GM12891 (cell line): ENCODE measurements at regions not wholly inside any gene's neighbourhood (a gene's known extent, or its start where the extent isn't known, plus 50 kb on each side); places are given as distances from the start of the nearest gene placed in this dataset.

Source experiments
- DNase-seq: peaks from one replicate; pipeline ENCODE4 v3.0.0; 2011; ENCODE audit warnings: low spot score; ENCODE audit not compliant: insufficient read length
- FAIRE-seq: peaks from 2 replicates; lab custom pipeline; 2011; peaks lifted over from hg19 to GRCh38; lab: Jason Lieb, UNC
- PAX5 ChIP-seq: IDR thresholded peaks from 2 replicates; pipeline ENCODE4 v1.6.1; 2011; ENCODE audit warnings: low read length, moderate library complexity, mild to moderate bottlenecking; ENCODE audit not compliant: insufficient read depth, severe bottlenecking
- POLR2A ChIP-seq: IDR thresholded peaks from 2 replicates; pipeline ENCODE4 v1.6.1; 2011; ENCODE audit warnings: low read depth, low read length, control low read depth
- POLR2AphosphoS5 ChIP-seq: IDR thresholded peaks from 2 replicates; pipeline ENCODE4 v1.6.1; 2011; ENCODE audit warnings: low read depth, low read length, control low read depth
- POU2F2 ChIP-seq: IDR thresholded peaks from 2 replicates; pipeline ENCODE4 v1.6.1; 2011; ENCODE audit warnings: low read depth, mild to moderate bottlenecking, control low read depth, low read length, moderate library complexity
- SPI1 ChIP-seq: IDR thresholded peaks from 2 replicates; pipeline ENCODE4 v1.6.1; 2011; ENCODE audit warnings: low read depth, low read length, control low read depth
- TAF1 ChIP-seq: IDR thresholded peaks from 2 replicates; pipeline ENCODE4 v1.6.1; 2011; ENCODE audit warnings: low read depth, low read length, control low read depth

- FAIRE-seq = no peak
- no peak for TF ChIP-seq POU2F2
- TF ChIP-seq PAX5 = no peak
- no peak for TF ChIP-seq POLR2A
- TF ChIP-seq SPI1 = no peak
- no peak for TF ChIP-seq POLR2AphosphoS5
- TF ChIP-seq TAF1 = no peak
- DNase-seq = no peak
Observed at GRCh38 chr3:124621498-124621897, 108.8 kb upstream of the UMPS start.

GRCh38 chr3:124625074-124625473, 105.2 kb upstream of the UMPS start:
- DNase-seq = no peak
- TF ChIP-seq TAF1 (no peak), POLR2A (no peak), POU2F2 (no peak), POLR2AphosphoS5 (no peak), SPI1 (no peak), PAX5 (no peak)
- peak; percentile 13 for FAIRE-seq

DNA sequence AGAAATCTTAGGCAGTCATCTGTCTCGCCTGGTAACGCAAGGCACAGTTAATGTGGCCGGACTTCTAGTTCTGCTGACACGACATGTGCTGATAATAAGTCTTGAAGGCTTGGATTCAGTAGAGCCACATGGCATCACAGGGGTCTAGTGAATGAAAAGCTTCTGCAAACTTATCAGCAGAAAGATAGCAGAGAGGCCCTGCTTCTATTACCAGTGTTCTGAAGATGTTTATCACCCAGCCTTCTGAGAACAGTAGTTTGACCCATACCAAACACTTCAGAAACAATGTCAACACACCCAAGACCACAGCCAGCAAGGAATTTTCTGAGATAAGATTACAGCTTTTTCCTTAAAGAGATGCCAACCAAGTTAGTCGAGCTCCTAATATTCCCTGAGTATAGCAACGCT, 102.7 kb upstream of the UMPS start:
- FAIRE-seq = no peak
- DNase-seq = no peak
- no peak for TF ChIP-seq POU2F2
- TF ChIP-seq SPI1 = no peak

DNA sequence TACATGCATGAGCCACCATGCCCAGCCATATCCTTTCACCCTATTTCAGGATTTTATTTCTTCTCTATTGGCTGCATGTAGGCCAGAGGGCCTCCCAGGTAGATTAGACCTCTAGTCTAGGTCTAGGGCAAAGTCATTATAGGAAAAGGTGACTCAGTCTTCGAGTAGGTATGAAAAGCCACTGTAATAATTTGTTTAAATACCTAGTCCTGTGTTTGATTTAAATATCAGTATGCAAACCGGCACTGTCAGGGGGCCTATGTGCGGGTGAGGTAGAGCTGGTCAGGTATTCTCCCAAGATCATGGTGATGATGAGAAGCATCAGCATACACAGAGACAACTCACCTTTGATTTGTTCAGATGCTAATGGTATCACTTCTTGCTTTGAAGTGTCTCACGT, 101.4 kb upstream of the UMPS start:
- no peak for FAIRE-seq
- DNase-seq = no peak
- TF ChIP-seq TAF1 (no peak), PAX5 (no peak), POLR2AphosphoS5 (no peak), SPI1 (no peak), POLR2A (no peak), POU2F2 (no peak)

GRCh38 chr3:124629497-124629896, 100.8 kb upstream of the UMPS start:
- no peak for FAIRE-seq
- TF ChIP-seq POU2F2 (no peak), SPI1 (no peak), POLR2AphosphoS5 (no peak), POLR2A (no peak), TAF1 (no peak), PAX5 (no peak)

DNA sequence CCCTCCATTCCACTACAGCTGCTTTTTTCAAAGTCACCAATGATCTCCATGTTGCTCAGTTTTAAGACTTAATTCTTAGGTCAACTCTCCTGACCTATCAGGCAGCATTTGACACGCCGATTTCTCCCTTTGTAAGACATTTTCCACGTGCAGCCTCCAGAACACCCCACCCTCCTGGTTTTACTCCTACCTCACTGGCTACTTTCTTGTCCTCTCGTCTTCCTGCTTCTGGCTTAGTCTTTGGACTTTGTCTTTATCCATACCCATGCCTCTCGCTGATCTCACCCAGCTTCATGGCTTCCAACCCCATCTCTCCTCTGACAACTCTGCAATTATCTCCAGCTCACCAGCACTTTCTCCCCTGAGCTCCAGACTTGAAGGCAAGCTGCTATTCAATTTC, 99.3 kb upstream of the UMPS start:
- TF ChIP-seq POU2F2 = no peak
- no peak for TF ChIP-seq POLR2A
- TF ChIP-seq PAX5 = no peak
- TF ChIP-seq POLR2AphosphoS5 = no peak
- TF ChIP-seq TAF1 = no peak
- TF ChIP-seq SPI1 = no peak
- no peak for DNase-seq
- FAIRE-seq = no peak

More at GRCh38 chr3:124629497-124629896, 100.8 kb upstream of the UMPS start:
- DNase-seq = no peak

GRCh38 chr3:124631727-124632126, 98.5 kb upstream of the UMPS start:
- TF ChIP-seq PAX5 (no peak), SPI1 (no peak), POLR2A (no peak), POLR2AphosphoS5 (no peak), TAF1 (no peak), POU2F2 (no peak)
- FAIRE-seq = no peak
- no peak for DNase-seq

- DNase-seq = no peak
- no peak for FAIRE-seq
- no peak for TF ChIP-seq PAX5
- no peak for TF ChIP-seq TAF1
- no peak for TF ChIP-seq POLR2A
- no peak for TF ChIP-seq POLR2AphosphoS5
- no peak for TF ChIP-seq SPI1
- no peak for TF ChIP-seq POU2F2
Observed at GRCh38 chr3:124632566-124633140, 97.6 kb upstream of the UMPS start.

GRCh38 chr3:124633524-124633923, 96.7 kb upstream of the UMPS start:
- DNase-seq = no peak
- no peak for FAIRE-seq
- no peak for TF ChIP-seq POLR2AphosphoS5
- no peak for TF ChIP-seq PAX5
- TF ChIP-seq SPI1 = no peak
- no peak for TF ChIP-seq POU2F2
- TF ChIP-seq TAF1 = no peak
- TF ChIP-seq POLR2A = no peak

GRCh38 chr3:124634210-124635168, 95.8 kb upstream of the UMPS start:
- DNase-seq (no peak), FAIRE-seq (peak; percentile 80)
- TF ChIP-seq POLR2A (no peak), SPI1 (no peak), TAF1 (no peak), PAX5 (no peak), POLR2AphosphoS5 (no peak), POU2F2 (no peak)
